Ishikawa (cell line): ENCODE measurements at regions not wholly inside any gene's neighbourhood (a gene's known extent, or its start where the extent isn't known, plus 50 kb on each side); places are given as distances from the start of the nearest gene placed in this dataset.

Experiments used
- EGR1 ChIP-seq: IDR thresholded peaks from 2 replicates; pipeline ENCODE4 v1.6.1; 2012
- EP300 ChIP-seq: IDR thresholded peaks from 2 replicates; pipeline ENCODE4 v1.6.1; 2012; ENCODE audit warnings: borderline replicate concordance
- FOXM1 ChIP-seq: IDR thresholded peaks from 2 replicates; pipeline ENCODE4 v1.6.1; 2012; ENCODE audit warnings: low read depth, borderline replicate concordance
- RAD21 ChIP-seq: IDR thresholded peaks from 2 replicates; pipeline ENCODE4 v1.6.1; 2012; ENCODE audit warnings: low read depth
- TAF1 ChIP-seq: IDR thresholded peaks from 2 replicates; pipeline ENCODE4 v1.6.1; 2012; ENCODE audit warnings: low read depth, mild to moderate bottlenecking
- ZBTB7A ChIP-seq: IDR thresholded peaks from 2 replicates; pipeline ENCODE4 v1.6.1; 2012; ENCODE audit warnings: low read depth
- TF ChIP-seq, protein P1 (sequence below): IDR thresholded peaks from 2 replicates; pipeline ENCODE4 v1.6.1; 2012; ENCODE audit warnings: low read depth, mild to moderate bottlenecking

DNA sequence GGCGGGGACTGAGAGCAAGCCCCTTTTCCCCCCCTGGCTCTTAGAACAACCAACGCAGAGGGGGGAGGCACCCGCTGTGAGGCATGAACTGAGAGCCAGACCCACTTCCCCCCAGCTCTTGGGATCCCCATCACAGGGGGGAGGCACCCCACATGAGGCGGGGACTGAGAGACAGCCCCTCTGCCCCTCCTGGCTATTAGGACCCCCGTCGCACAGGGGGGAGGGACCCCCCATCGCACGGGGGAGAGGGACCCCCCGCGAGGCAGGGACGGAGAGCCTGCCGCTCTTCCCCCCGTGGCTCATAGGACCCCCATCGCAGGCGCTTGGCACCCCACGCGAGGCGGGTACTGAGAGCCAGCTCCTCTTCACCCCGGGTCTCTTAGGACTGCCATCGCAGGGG lies 195.8 kb upstream of the PZP start:
- TF ChIP-seq TAF1: no peak
- TF ChIP-seq EP300: no peak
- no peak for TF ChIP-seq FOXM1
- TF ChIP-seq, protein P1, sequence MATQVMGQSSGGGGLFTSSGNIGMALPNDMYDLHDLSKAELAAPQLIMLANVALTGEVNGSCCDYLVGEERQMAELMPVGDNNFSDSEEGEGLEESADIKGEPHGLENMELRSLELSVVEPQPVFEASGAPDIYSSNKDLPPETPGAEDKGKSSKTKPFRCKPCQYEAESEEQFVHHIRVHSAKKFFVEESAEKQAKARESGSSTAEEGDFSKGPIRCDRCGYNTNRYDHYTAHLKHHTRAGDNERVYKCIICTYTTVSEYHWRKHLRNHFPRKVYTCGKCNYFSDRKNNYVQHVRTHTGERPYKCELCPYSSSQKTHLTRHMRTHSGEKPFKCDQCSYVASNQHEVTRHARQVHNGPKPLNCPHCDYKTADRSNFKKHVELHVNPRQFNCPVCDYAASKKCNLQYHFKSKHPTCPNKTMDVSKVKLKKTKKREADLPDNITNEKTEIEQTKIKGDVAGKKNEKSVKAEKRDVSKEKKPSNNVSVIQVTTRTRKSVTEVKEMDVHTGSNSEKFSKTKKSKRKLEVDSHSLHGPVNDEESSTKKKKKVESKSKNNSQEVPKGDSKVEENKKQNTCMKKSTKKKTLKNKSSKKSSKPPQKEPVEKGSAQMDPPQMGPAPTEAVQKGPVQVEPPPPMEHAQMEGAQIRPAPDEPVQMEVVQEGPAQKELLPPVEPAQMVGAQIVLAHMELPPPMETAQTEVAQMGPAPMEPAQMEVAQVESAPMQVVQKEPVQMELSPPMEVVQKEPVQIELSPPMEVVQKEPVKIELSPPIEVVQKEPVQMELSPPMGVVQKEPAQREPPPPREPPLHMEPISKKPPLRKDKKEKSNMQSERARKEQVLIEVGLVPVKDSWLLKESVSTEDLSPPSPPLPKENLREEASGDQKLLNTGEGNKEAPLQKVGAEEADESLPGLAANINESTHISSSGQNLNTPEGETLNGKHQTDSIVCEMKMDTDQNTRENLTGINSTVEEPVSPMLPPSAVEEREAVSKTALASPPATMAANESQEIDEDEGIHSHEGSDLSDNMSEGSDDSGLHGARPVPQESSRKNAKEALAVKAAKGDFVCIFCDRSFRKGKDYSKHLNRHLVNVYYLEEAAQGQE: no peak
- TF ChIP-seq EGR1: no peak
- TF ChIP-seq RAD21: no peak
- TF ChIP-seq ZBTB7A: no peak
